Stomach (tissue), 8 donors: ENCODE measurements at regions not wholly inside any gene's neighbourhood (a gene's known extent, or its start where the extent isn't known, plus 50 kb on each side); places are given as distances from the start of the nearest gene placed in this dataset.

ENCODE experiments used
- DNase-seq, 2 donors: peaks; one replicate each; pipeline versions ENCODE4 v3.0.0 to v3.0.0-alpha.2; 2013 to 2019
- H3K27ac ChIP-seq, 5 donors: fragments of 200-600 bp in 4 of 5; sonication (generic) in 4 of 5; one replicate each; pipeline ENCODE4 v1.5.1; 2013 to 2019; ENCODE audit warnings: mild to moderate bottlenecking in 1 of 5, moderate library complexity in 1 of 5
- H3K27me3 ChIP-seq, 3 donors: fragments of 200-600 bp; sonication (generic); one replicate each; pipeline ENCODE4 v1.5.1; 2017 to 2019; ENCODE audit warnings: mixed run types in 1 of 3
- H3K36me3 ChIP-seq, 4 donors: fragments of 200-600 bp; sonication (generic); 1 replicate in 3 of 4; 2 replicates in 1 of 4; pipeline ENCODE4 v1.5.1; 2016 to 2019
- H3K4me1 ChIP-seq, 4 donors: fragments of 200-600 bp; sonication (generic); one replicate each; pipeline ENCODE4 v1.5.1; 2016 to 2019
- H3K4me3 ChIP-seq, 4 donors: fragments of 200-600 bp; sonication (generic) in 3 of 4; one replicate each; pipeline ENCODE4 v1.5.1; 2016 to 2019; ENCODE audit warnings: mild to moderate bottlenecking in 1 of 4
- H3K9me3 ChIP-seq, 4 donors: fragments of 200-600 bp; sonication (generic); one replicate each; pipeline ENCODE4 v1.5.1; 2016 to 2019
- EP300 ChIP-seq: sonication (generic); formaldehyde crosslinking; IDR thresholded peaks from one replicate; pipeline ENCODE4 v1.6.1; 2017; ENCODE audit warnings: antibody characterized with exemption
- POLR2A ChIP-seq, 4 donors: fragments of 450-650 bp; IDR thresholded peaks; one replicate each; pipeline ENCODE4 v1.6.1; 2016; ENCODE audit warnings: antibody characterized with exemption in 4 of 4, control low read depth in 2 of 4, mild to moderate bottlenecking in 1 of 4, moderate library complexity in 1 of 4
- POLR2AphosphoS5 ChIP-seq, 3 donors: sonication (generic); formaldehyde crosslinking; IDR thresholded peaks; one replicate each; pipeline ENCODE4 v1.6.1; 2016; ENCODE audit warnings: antibody characterized with exemption in 3 of 3
- whole genome bisulfite sequencing, 5 donors: extraction: QIAGEN DNeasy Blood & Tissue Kit in 3 of 5; methylation state at CpG; one replicate each; pipeline versions ENCODE4 v1.1.5 to v1.1.7; 2013 to 2018; 5-methylcytosine and 5-hydroxymethylcytosine counted together
- intact Hi-C: fragments of 100-400 bp; cut with DNase I; formaldehyde crosslinking; loops from one replicate; pipeline ENCODE4 v1.15.1; 2023; ENCODE audit warnings: low total_unique reads
- TF ChIP-seq, protein P1 (sequence below), 7 experiments: fragments of 450-650 bp in 4 of 7; fragments of 200-600 bp in 3 of 7; sonication (generic) in 3 of 7; IDR thresholded peaks; one replicate each; pipeline ENCODE4 v1.5.1; 2016 to 2019; ENCODE audit warnings: antibody characterized with exemption in 7 of 7, control low read depth in 2 of 7, mild to moderate bottlenecking in 1 of 7
- donor health status: healthy with polysubstance abuse.
- donor health status: Bipolar disorder and iron deficiency.
- donor health status: healthy.

GRCh38 chr5:74250304-74251102 is 390.0 kb downstream of the ENC1 start:
- Histone ChIP-seq H3K27me3 (no peaks in the 10 kb centered on the region), H3K4me3 (no peak overlapping the region), H3K27ac (peak overlapping the region in 2 of 5 donors; percentile 29 to 39), H3K4me1 (no peaks in the 10 kb centered on the region), H3K9me3 (no peaks in the 10 kb centered on the region), H3K36me3 (no peaks in the 10 kb centered on the region)
- intact Hi-C loops = no loop called here
- TF ChIP-seq POLR2AphosphoS5 (IDR thresholded peaks at IDR 0.05) (no peak), EP300 (no peak), POLR2A (IDR thresholded peaks at IDR 0.05) (no peak)
- TF ChIP-seq, protein P1, sequence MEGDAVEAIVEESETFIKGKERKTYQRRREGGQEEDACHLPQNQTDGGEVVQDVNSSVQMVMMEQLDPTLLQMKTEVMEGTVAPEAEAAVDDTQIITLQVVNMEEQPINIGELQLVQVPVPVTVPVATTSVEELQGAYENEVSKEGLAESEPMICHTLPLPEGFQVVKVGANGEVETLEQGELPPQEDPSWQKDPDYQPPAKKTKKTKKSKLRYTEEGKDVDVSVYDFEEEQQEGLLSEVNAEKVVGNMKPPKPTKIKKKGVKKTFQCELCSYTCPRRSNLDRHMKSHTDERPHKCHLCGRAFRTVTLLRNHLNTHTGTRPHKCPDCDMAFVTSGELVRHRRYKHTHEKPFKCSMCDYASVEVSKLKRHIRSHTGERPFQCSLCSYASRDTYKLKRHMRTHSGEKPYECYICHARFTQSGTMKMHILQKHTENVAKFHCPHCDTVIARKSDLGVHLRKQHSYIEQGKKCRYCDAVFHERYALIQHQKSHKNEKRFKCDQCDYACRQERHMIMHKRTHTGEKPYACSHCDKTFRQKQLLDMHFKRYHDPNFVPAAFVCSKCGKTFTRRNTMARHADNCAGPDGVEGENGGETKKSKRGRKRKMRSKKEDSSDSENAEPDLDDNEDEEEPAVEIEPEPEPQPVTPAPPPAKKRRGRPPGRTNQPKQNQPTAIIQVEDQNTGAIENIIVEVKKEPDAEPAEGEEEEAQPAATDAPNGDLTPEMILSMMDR (IDR thresholded peaks at IDR 0.05) = no peak
- DNase-seq = no peak
- WGBS, 5 donors = 48 to 66% (median 54%) methylated on average over 6 of the region's 6 CpGs

DNA sequence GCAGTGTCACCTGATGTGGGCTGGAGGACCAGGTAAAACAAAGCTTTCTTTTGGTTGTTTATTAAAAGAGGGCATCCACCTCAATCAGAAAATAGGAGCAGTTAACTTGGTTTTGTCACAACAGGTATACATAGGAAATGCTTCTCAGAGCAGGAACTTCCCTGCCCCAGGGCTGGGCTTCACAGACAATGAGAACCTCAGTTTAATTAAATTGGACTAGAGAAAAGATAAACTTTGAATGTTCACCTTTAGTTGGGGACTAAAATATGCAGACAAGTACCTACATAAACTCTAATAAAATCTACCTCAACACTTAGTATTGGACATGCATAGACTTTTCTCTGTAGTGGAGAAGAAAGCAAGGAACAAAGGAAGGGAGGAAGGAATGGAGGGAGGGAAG is 392.0 kb downstream of the ENC1 start:
- no peak for DNase-seq
- H3K4me3 ChIP-seq = no peak overlapping the region
- no peaks in the 10 kb centered on the region for H3K9me3 ChIP-seq
- H3K4me1 ChIP-seq = no peaks in the 10 kb centered on the region
- intact Hi-C loops = no loop called here
- H3K36me3 ChIP-seq = no peaks in the 10 kb centered on the region
- no peak overlapping the region for H3K27ac ChIP-seq
- TF ChIP-seq POLR2A (IDR thresholded peaks at IDR 0.05) (no peak), EP300 (no peak), POLR2AphosphoS5 (IDR thresholded peaks at IDR 0.05) (no peak)
- TF ChIP-seq, protein P1 (IDR thresholded peaks at IDR 0.05) = no peak
- no peaks in the 10 kb centered on the region for H3K27me3 ChIP-seq

- Histone ChIP-seq H3K27ac (no peak overlapping the region), H3K4me3 (no peak overlapping the region), H3K27me3 (no peaks in the 10 kb centered on the region), H3K4me1 (peaks cover 0 to 13% (median 3%) of the 10 kb centered on the region in 4 donors), H3K36me3 (no peaks in the 10 kb centered on the region), H3K9me3 (no peaks in the 10 kb centered on the region)
- intact Hi-C loops = no loop called here
- no peak for DNase-seq
- WGBS, 5 donors = 92 to 98% (median 94%) methylated on average over 3 of the region's 3 CpGs
- TF ChIP-seq POLR2A (IDR thresholded peaks at IDR 0.05) (no peak), POLR2AphosphoS5 (IDR thresholded peaks at IDR 0.05) (no peak), EP300 (no peak)
- TF ChIP-seq, protein P1 (IDR thresholded peaks at IDR 0.05) = no peak
Observed at GRCh38 chr5:74244406-74244805, 396.1 kb downstream of the ENC1 start.

DNA sequence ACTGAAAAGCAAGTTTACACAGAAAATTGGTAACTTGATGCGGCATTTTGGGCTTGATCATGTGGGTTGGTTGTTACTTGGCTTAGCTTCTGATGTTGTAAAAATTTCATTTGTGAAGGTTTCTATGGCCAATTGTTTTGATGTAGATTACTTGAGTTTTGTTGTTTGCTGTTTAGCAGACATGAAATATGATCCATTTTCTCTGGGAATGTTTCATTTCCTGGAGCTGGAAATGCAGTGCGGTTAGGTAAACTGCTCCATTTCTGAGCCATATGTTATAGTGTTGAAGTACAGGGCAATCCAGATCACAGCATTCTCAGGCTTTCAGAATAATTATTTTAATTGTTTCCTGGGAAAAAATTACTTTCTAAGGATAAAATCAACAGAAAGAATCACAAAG is 396.9 kb downstream of the ENC1 start:
- Histone ChIP-seq H3K36me3 (no peaks in the 10 kb centered on the region), H3K4me3 (no peak overlapping the region), H3K9me3 (no peaks in the 10 kb centered on the region), H3K4me1 (peaks cover 0 to 13% (median 3%) of the 10 kb centered on the region in 4 donors), H3K27ac (no peak overlapping the region), H3K27me3 (no peaks in the 10 kb centered on the region)
- 80 to 92% (median 83%) methylated on average over 2 of the region's 2 CpGs for WGBS, 5 donors
- no peak for DNase-seq
- intact Hi-C loops = no loop called here
- no peak for TF ChIP-seq EP300
- no peak for TF ChIP-seq POLR2A (IDR thresholded peaks at IDR 0.05)
- no peak for TF ChIP-seq POLR2AphosphoS5 (IDR thresholded peaks at IDR 0.05)
- TF ChIP-seq, protein P1 (IDR thresholded peaks at IDR 0.05) = no peak
